Right forelimb (tissue), 1 donor: ENCODE measurements at regions not wholly inside any gene's neighbourhood (a gene's known extent, or its start where the extent isn't known, plus 50 kb on each side); places are given as distances from the start of the nearest gene placed in this dataset.

ENCODE experiments used
- DNase-seq: peaks from one replicate; pipeline ENCODE4 v3.0.0-alpha.2; 2018

GRCh38 chr12:39124768-39125167 lies 219.4 kb upstream of the CPNE8 start:
- DNase-seq, result no peak

GRCh38 chr12:39123580-39124253 lies 218.3 kb upstream of the CPNE8 start:
- DNase-seq, result no peak

GRCh38 chr12:39122562-39123204 lies 217.3 kb upstream of the CPNE8 start:
- DNase-seq, result no peak

- DNase-seq, result no peak
These were observed 211.5 kb upstream of the CPNE8 start for GRCh38 chr12:39116861-39117260.

GRCh38 chr12:39112064-39112463 lies 206.7 kb upstream of the CPNE8 start:
- no peak for DNase-seq

- no peak for DNase-seq
These were observed 199.7 kb upstream of the CPNE8 start for GRCh38 chr12:39105111-39105510.

GRCh38 chr12:39103552-39104165 lies 198.3 kb upstream of the CPNE8 start:
- no peak for DNase-seq

- DNase-seq, result no peak
These were observed 197.3 kb upstream of the CPNE8 start for GRCh38 chr12:39102474-39103209.

- no peak for DNase-seq
These were observed 190.4 kb upstream of the CPNE8 start for GRCh38 chr12:39095636-39096330.

GRCh38 chr12:39081910-39082309 lies 176.5 kb upstream of the CPNE8 start:
- DNase-seq, result no peak

- DNase-seq, result no peak
These were observed 171.8 kb upstream of the CPNE8 start for GRCh38 chr12:39077226-39077625.

GRCh38 chr12:39074063-39074462 lies 168.7 kb upstream of the CPNE8 start:
- DNase-seq, result no peak

GRCh38 chr12:39072658-39073057 lies 167.3 kb upstream of the CPNE8 start:
- no peak for DNase-seq

- no peak for DNase-seq
These were observed 166.2 kb upstream of the CPNE8 start for GRCh38 chr12:39071611-39072010.

- no peak for DNase-seq
These were observed 165.4 kb upstream of the CPNE8 start for GRCh38 chr12:39070775-39071174.

GRCh38 chr12:39065455-39065854 lies 160.1 kb upstream of the CPNE8 start:
- DNase-seq, result no peak

- DNase-seq, result no peak
These were observed 159.3 kb upstream of the CPNE8 start for GRCh38 chr12:39064708-39065107.

GRCh38 chr12:39062266-39062996 lies 157.0 kb upstream of the CPNE8 start:
- DNase-seq, result no peak

GRCh38 chr12:39061576-39061975 lies 156.2 kb upstream of the CPNE8 start:
- DNase-seq, result no peak

- DNase-seq, result no peak
These were observed 143.0 kb upstream of the CPNE8 start for GRCh38 chr12:39048395-39048794.

GRCh38 chr12:39047539-39048262 lies 142.3 kb upstream of the CPNE8 start:
- no peak for DNase-seq

GRCh38 chr12:39044754-39045153 lies 139.4 kb upstream of the CPNE8 start:
- no peak for DNase-seq
